Nephron progenitor cell (in vitro differentiated cells): ENCODE measurements at regions not wholly inside any gene's neighbourhood (a gene's known extent, or its start where the extent isn't known, plus 50 kb on each side); places are given as distances from the start of the nearest gene placed in this dataset.

ENCODE experiments used
- DNase-seq: peaks from one replicate; pipeline ENCODE4 v3.0.0; 2021
- H3K27ac Mint-ChIP-seq: 2 replicates; pipeline ENCODE4 v1.8.0; 2021; ENCODE audit warnings: mild to moderate bottlenecking, moderate library complexity, mixed read lengths
- H3K27me3 Mint-ChIP-seq: 2 replicates; pipeline ENCODE4 v1.8.0; 2021; ENCODE audit warnings: mild to moderate bottlenecking, low read depth, mixed read lengths; ENCODE audit not compliant: poor library complexity
- H3K36me3 Mint-ChIP-seq: 2 replicates; pipeline ENCODE4 v1.8.0; 2021; ENCODE audit warnings: low read depth, mixed read lengths
- H3K4me1 Mint-ChIP-seq: 2 replicates; pipeline ENCODE4 v1.8.0; 2021; ENCODE audit warnings: mixed read lengths
- H3K4me3 Mint-ChIP-seq: 2 replicates; pipeline ENCODE4 v1.8.0; 2021; ENCODE audit warnings: mild to moderate bottlenecking, moderate library complexity, mixed read lengths
- H3K9me3 Mint-ChIP-seq: 2 replicates; pipeline ENCODE4 v1.8.0; 2021; ENCODE audit warnings: mild to moderate bottlenecking, moderate library complexity, mixed read lengths
- TF ChIP-seq, protein P1 (sequence below): fragments of 200-600 bp; sonication (generic); IDR thresholded peaks from 2 replicates; pipeline ENCODE4 v1.5.0; 2021; ENCODE audit warnings: antibody characterized with exemption

DNA sequence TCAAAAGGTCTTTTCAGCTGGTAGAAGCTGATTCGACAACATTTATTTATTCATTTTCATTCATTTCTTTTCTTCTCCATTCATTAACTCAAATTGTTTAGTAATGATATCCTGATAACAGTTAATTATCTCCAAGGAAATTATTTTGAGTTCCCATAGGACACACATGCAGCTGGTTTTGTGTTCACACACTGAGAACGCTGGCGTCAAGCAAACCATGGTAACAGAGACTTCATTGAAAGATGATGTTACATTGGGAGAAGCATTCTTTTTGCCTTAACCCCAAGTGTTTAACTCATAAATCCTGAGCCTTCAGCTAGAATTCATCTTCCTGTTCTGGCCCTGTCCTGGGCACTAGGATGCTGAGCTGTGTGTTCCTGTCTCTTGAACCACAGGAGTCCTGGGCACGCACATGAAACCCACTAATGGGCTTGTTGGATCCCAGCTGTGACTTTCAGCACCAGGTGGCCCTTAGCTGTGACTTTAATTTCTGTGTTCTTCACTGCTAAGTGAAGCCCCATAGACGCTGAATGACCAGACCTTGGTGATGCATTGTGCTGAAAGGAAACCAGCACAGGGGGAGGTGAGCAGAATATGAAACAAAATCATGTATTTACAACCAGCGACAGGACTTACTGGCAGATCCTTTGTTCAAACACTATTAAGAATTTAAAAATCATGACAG is 121.5 kb upstream of the PRSS58 start:
- TF ChIP-seq, protein P1, sequence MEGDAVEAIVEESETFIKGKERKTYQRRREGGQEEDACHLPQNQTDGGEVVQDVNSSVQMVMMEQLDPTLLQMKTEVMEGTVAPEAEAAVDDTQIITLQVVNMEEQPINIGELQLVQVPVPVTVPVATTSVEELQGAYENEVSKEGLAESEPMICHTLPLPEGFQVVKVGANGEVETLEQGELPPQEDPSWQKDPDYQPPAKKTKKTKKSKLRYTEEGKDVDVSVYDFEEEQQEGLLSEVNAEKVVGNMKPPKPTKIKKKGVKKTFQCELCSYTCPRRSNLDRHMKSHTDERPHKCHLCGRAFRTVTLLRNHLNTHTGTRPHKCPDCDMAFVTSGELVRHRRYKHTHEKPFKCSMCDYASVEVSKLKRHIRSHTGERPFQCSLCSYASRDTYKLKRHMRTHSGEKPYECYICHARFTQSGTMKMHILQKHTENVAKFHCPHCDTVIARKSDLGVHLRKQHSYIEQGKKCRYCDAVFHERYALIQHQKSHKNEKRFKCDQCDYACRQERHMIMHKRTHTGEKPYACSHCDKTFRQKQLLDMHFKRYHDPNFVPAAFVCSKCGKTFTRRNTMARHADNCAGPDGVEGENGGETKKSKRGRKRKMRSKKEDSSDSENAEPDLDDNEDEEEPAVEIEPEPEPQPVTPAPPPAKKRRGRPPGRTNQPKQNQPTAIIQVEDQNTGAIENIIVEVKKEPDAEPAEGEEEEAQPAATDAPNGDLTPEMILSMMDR, result no peak
- Mint-ChIP-seq H3K9me3 (no peaks in the 10 kb centered on the region), H3K4me3 (no peak overlapping the region), H3K4me1 (peaks cover 18% of the 10 kb centered on the region), H3K36me3 (no peaks in the 10 kb centered on the region), H3K27me3 (peaks cover 8% of the 10 kb centered on the region), H3K27ac (no peak overlapping the region)
- DNase-seq, result no peak

DNA sequence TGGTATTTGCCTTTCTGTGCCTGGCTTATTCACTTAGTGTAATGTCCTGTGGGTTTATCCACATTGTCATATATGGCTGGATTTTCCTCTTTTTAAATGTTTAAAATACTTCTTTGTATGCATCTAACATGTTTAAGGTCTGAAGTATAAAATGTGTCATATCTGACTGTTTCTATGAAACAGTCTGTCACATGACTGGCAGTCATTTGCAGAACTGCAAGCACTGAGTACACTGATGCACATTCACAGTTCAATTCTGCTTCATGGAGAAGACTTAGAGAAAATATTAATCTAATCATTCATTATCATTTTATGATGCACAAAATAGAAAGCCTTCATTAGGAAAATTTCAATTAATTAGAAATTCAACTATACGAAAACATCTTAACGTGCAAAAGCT is 119.7 kb upstream of the PRSS58 start:
- Mint-ChIP-seq H3K4me1 (peaks cover 21% of the 10 kb centered on the region), H3K4me3 (no peak overlapping the region), H3K27ac (no peak overlapping the region), H3K9me3 (no peaks in the 10 kb centered on the region), H3K36me3 (no peaks in the 10 kb centered on the region), H3K27me3 (peaks cover 16% of the 10 kb centered on the region)
- TF ChIP-seq, protein P1, result no peak
- DNase-seq, result no peak

DNA sequence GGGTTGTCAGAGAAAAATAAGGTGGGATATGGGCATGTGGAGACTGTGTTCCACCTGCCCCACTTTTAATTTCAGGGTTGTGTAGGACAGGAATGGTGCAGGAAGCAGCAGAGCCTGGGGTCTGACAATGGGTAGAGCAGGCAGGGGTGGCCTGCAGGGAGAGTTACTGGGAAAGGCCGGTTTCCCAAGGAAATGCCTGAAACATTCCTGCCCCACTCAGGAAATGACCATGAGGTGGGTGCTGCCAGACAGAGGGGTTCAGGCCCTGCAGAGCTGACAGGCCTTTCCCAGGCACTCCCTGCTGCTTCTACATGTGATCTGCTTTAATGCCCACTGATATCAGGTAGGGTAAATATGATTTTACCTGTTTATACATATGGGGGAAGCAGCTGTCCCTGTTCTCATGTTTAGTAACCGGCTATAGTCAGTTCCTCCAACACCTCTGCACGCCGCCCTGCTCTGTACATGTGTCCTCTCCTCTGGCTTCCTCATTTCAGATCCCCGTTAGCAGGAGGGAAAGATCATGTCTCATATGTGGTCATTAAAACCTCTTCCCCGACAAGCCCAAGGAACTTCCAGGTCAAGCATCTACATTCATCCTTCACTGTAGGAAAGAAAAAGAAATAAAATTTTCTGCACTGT is 118.6 kb upstream of the PRSS58 start:
- peaks cover 15% of the 10 kb centered on the region for H3K4me1 Mint-ChIP-seq
- TF ChIP-seq, protein P1, result no peak
- H3K9me3 Mint-ChIP-seq, result no peaks in the 10 kb centered on the region
- H3K27ac Mint-ChIP-seq, result no peak overlapping the region
- H3K27me3 Mint-ChIP-seq, result peaks cover 19% of the 10 kb centered on the region
- H3K4me3 Mint-ChIP-seq, result no peak overlapping the region
- H3K36me3 Mint-ChIP-seq, result no peaks in the 10 kb centered on the region
- no peak for DNase-seq

DNA sequence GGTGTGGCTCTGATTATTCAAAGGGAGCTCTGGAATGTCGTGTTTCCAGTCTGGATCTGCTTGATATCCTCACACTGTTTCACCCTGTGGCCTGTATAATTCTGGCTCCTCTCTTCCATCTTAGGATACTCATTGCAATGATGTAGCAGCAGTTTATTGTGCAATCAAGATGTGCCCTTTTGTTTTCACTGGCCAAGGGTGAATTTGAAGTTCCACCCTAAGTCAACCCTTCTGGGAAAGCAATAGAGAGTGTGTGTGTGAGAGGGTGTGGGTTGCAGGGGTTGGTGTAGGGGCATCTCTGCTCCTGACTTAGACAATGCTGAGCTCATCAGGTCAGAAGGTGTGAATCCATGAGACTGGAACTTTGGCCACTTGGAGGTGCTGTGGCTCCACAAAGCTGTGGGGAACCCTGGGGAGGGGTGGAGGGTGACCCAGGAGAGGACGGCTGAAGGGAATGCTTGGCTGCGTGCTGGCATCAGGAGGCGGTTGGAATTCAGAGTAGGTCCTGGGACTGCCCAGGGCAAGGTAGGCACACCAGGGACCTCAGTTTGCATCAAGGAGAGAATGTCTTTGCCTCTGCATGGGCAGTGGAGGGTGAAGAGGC is 118.0 kb upstream of the PRSS58 start:
- Mint-ChIP-seq H3K36me3 (no peaks in the 10 kb centered on the region), H3K27me3 (peaks cover 19% of the 10 kb centered on the region), H3K4me1 (peaks cover 14% of the 10 kb centered on the region), H3K4me3 (no peak overlapping the region), H3K27ac (no peak overlapping the region), H3K9me3 (no peaks in the 10 kb centered on the region)
- peak; percentile 40 for DNase-seq
- TF ChIP-seq, protein P1, result peak; percentile 23

DNA sequence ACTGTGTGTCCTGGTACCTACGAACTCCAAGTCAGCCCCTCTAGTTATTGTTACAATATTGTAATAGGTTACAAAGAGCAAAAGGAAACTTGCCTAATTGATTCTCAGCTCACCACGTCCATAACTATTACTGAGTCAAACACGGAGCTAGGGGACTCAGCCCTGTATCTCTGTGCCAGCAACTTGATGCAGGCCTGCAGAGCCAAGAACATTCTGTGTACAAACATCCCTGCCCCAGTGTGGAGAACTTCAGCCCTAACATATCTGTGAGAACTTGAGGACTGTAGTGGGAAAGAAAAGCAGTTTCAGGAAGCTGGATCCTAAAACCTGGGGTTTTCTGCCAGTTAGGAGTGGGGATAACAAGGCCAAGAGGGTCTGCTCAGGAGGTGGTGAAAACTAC is 114.9 kb upstream of the PRSS58 start:
- Mint-ChIP-seq H3K4me3 (no peak overlapping the region), H3K27me3 (peaks cover 14% of the 10 kb centered on the region), H3K9me3 (peaks cover 16% of the 10 kb centered on the region), H3K4me1 (peaks cover 10% of the 10 kb centered on the region), H3K36me3 (peaks cover 5% of the 10 kb centered on the region), H3K27ac (no peak overlapping the region)
- DNase-seq, result no peak
- TF ChIP-seq, protein P1, result no peak
